Fibroblast of villous mesenchyme (primary cell): ENCODE measurements at regions not wholly inside any gene's neighbourhood (a gene's known extent, or its start where the extent isn't known, plus 50 kb on each side); places are given as distances from the start of the nearest gene placed in this dataset.
"Not testable (repeated sequence)": the region's sequence is repeated elsewhere in the genome, so short reads cannot be mapped to it uniquely, and the experiment has no call there.

ENCODE experiments used
- DNase-seq: peaks from one replicate; pipeline ENCODE4 v3.0.0-alpha.2; 2010; ENCODE audit warnings: low read depth
- H3K4me3 ChIP-seq: 2 replicates; pipeline ENCODE4 v1.5.1; 2011; ENCODE audit warnings: low read depth, mild to moderate bottlenecking, low read length
- TF ChIP-seq, protein P1 (sequence below): IDR thresholded peaks from 2 replicates; pipeline ENCODE4 v1.5.1; 2012; ENCODE audit warnings: low read depth, mild to moderate bottlenecking, low read length; ENCODE audit not compliant: insufficient read depth

DNA sequence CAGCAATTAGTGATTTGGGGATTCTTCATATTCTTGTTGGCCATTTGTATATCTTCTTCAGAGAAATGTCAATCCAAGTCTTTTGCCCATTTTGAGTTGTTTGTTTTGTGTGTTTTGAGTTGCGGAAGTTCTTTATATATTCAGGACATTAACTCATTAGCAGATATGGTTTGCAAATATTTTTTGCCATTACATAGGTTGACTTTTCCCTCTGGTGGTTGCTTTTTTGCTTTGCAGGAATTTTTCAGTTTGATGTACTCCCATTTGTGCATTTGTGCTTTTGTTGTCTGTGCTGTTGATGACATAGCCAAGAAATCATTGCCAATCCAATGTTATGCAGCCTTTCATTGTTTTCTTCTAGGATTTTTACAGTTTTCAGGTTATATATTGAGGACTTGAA lies 63.6 kb upstream of the DNAJC1 start:
- no peak for DNase-seq
- no peak overlapping the region for H3K4me3 ChIP-seq
- TF ChIP-seq, protein P1, sequence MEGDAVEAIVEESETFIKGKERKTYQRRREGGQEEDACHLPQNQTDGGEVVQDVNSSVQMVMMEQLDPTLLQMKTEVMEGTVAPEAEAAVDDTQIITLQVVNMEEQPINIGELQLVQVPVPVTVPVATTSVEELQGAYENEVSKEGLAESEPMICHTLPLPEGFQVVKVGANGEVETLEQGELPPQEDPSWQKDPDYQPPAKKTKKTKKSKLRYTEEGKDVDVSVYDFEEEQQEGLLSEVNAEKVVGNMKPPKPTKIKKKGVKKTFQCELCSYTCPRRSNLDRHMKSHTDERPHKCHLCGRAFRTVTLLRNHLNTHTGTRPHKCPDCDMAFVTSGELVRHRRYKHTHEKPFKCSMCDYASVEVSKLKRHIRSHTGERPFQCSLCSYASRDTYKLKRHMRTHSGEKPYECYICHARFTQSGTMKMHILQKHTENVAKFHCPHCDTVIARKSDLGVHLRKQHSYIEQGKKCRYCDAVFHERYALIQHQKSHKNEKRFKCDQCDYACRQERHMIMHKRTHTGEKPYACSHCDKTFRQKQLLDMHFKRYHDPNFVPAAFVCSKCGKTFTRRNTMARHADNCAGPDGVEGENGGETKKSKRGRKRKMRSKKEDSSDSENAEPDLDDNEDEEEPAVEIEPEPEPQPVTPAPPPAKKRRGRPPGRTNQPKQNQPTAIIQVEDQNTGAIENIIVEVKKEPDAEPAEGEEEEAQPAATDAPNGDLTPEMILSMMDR: peak; percentile 19

DNA sequence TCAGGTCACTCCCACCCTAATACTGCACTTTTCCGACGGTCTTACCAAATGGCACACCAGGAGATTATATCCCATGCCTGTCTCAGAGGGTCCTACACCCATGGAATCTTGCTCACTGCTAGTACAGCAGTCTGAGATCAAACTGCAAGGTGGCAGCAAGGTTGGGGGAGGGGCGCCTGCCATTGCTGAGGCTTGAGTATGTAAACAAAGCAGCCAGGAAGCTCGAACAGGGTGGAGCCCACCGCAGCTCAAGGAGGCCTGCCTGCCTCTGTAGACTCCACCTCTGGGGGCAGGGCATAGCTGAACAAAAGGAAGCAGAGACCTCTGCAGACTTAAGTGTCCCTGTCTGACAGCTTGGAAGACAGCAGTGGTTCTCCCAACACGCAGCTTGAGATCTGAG lies 57.5 kb upstream of the DNAJC1 start:
- not testable (repeated sequence) for DNase-seq, H3K4me3 ChIP-seq

DNA sequence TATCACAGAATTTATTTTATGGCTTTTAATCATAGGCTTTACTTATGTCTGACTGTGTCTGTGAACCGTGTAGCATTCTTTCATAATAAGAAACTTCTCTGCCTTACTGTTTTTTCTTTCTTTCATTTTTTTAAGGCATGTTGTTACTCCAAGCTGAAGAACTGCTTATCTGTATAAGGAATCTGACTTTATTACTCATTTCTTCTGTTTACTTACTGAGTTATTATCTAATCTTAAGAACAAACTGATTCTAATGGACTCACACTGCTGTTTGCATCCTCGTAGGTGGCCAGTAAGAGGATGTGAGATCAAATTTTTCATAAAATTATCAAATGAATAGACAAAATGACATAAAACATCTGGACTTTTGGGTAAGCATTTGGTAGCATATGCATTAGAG lies 54.7 kb upstream of the DNAJC1 start:
- H3K4me3 ChIP-seq: no peak overlapping the region
- DNase-seq: peak; percentile 67
- TF ChIP-seq, protein P1: no peak

DNA sequence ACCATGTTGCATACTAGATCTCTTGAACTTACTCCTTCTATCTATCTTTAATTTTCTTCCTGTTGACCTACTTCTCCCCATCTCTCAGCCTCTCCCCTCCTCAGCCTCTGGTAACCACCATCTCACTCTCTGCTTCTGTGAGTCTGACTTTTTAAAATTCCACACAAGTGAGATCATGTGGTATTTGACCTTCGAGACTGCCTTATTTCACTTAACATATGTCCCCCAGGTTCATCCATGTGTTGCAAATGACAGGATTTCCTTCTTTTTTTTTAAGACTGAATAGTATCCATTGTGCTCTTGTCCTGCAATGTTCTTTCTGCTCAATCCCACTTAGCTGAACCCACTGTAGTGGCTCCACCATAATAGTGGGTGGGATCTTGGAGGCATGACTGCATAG lies 51.4 kb upstream of the DNAJC1 start:
- TF ChIP-seq, protein P1: no peak
- DNase-seq: no peak
- H3K4me3 ChIP-seq: no peak overlapping the region
